PFSK-1 (cell line): ENCODE measurements at regions not wholly inside any gene's neighbourhood (a gene's known extent, or its start where the extent isn't known, plus 50 kb on each side); places are given as distances from the start of the nearest gene placed in this dataset.

Source experiments
- FOXP2 ChIP-seq: optimal IDR thresholded peaks from 2 replicates; pipeline ENCODE3; 2011; ENCODE audit warnings: borderline replicate concordance, control low read depth, inconsistent platforms; ENCODE audit not compliant: insufficient read depth; ENCODE audit errors: extremely low read length, extremely low read depth
- POLR2AphosphoS5 ChIP-seq: IDR thresholded peaks from 2 replicates; pipeline ENCODE4 v1.6.1; 2012; ENCODE audit warnings: low read depth, mild to moderate bottlenecking, control low read depth, low read length, moderate library complexity
- SIN3A ChIP-seq: IDR thresholded peaks from 2 replicates; pipeline ENCODE4 v1.6.1; 2012; ENCODE audit warnings: mild to moderate bottlenecking, low read length, moderate library complexity, borderline replicate concordance; ENCODE audit not compliant: insufficient read depth
- TAF1 ChIP-seq: IDR thresholded peaks from 2 replicates; pipeline ENCODE4 v1.6.1; 2012; ENCODE audit warnings: low read length, control low read depth, borderline replicate concordance; ENCODE audit not compliant: insufficient read depth
- TF ChIP-seq, protein P1 (sequence below), 2 experiments: IDR thresholded peaks; 2 replicates each; pipeline versions ENCODE4 v1.6.1 to v1.8.0; 2011 to 2012; ENCODE audit warnings: low read depth in 2 of 2, low read length in 2 of 2, control low read depth in 1 of 2, inconsistent platforms in 1 of 2, mild to moderate bottlenecking in 1 of 2, moderate library complexity in 1 of 2; ENCODE audit not compliant: insufficient read depth in 1 of 2

DNA sequence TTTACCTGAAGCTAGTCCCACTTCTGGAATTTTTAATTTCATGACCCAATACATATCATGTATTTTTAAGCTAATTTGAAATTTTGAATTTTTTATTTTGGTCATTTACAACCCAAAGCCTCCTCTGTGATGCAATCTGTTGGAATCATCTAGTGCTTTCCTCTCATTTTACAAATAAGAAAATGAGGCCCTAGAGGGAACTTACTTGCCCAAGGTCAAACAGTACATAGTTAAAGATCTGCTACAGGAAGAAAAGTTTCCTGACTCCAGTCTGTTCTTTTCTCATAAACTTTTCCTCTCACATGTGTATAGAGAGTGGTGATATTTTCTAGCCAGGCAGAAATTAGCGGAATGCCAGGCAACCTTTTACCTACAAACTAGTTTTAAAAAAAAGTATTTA lies 59.3 kb upstream of the DPT start:
- TF ChIP-seq POLR2AphosphoS5 (no peak), SIN3A (no peak), FOXP2 (no peak), TAF1 (no peak)
- TF ChIP-seq, protein P1, sequence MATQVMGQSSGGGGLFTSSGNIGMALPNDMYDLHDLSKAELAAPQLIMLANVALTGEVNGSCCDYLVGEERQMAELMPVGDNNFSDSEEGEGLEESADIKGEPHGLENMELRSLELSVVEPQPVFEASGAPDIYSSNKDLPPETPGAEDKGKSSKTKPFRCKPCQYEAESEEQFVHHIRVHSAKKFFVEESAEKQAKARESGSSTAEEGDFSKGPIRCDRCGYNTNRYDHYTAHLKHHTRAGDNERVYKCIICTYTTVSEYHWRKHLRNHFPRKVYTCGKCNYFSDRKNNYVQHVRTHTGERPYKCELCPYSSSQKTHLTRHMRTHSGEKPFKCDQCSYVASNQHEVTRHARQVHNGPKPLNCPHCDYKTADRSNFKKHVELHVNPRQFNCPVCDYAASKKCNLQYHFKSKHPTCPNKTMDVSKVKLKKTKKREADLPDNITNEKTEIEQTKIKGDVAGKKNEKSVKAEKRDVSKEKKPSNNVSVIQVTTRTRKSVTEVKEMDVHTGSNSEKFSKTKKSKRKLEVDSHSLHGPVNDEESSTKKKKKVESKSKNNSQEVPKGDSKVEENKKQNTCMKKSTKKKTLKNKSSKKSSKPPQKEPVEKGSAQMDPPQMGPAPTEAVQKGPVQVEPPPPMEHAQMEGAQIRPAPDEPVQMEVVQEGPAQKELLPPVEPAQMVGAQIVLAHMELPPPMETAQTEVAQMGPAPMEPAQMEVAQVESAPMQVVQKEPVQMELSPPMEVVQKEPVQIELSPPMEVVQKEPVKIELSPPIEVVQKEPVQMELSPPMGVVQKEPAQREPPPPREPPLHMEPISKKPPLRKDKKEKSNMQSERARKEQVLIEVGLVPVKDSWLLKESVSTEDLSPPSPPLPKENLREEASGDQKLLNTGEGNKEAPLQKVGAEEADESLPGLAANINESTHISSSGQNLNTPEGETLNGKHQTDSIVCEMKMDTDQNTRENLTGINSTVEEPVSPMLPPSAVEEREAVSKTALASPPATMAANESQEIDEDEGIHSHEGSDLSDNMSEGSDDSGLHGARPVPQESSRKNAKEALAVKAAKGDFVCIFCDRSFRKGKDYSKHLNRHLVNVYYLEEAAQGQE (IDR thresholded peaks at IDR 0.05; ENCODE audit: insufficient read depth in 1 of 2, low read depth in 2 of 2, low read length in 2 of 2): no peak
